ENCODE measurements at regions not wholly inside any gene's neighbourhood (a gene's known extent, or its start where the extent isn't known, plus 50 kb on each side); places are given as distances from the start of the nearest gene placed in this dataset.

- no peak for TF ChIP-seq CTCF (IDR thresholded peaks at IDR 0.05; ENCODE audit: insufficient read depth, low read length)
- TF ChIP-seq POLR2AphosphoS5 (IDR thresholded peaks at IDR 0.05; ENCODE audit: low read depth) = no peak
These were observed 155.4 kb upstream of the FAM9B start for GRCh38 chrX:9189286-9189685.
